ENCODE measurements at regions not wholly inside any gene's neighbourhood (a gene's known extent, or its start where the extent isn't known, plus 50 kb on each side); places are given as distances from the start of the nearest gene placed in this dataset.
"Not testable (repeated sequence)": the region's sequence is repeated elsewhere in the genome, so short reads cannot be mapped to it uniquely, and the experiment has no call there.

DNA sequence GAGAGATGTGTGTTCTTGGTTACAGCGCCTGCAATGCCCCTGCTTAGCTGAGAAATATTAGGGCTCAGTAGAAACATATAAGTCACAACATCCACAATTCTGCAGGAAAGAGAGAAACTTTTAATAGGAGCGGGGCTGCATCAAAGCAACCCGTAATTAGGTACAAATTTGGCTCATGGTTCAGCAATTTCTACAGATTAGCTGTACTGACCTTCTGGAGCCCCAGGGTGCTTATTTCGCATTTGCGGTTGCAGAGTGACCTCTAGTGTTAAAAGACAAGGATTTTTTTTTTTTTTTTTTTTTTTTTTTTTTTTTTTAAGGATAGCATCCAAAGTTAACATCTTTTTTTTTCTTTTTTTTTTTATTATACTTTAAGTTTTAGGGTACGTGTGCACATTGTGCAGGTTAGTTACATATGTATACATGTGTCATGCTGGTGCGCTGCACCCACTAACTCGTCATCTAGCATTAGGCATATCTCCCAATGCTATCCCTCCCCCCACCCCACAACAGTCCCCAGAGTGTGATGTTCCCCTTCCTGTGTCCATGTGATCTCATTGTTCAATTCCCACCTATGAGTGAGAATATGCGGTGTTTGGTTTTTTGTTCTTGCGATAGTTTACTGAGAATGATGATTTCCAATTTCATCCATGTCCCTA is 334.7 kb downstream of the ARRDC4 start:
- H3K27ac ChIP-seq (ENCODE audit: low read depth, low read length); H3K36me3 ChIP-seq (ENCODE audit: control insufficient read depth, insufficient read depth, low read length); H3K4me1 ChIP-seq (ENCODE audit: control insufficient read depth, insufficient read depth, low read length); H3K27me3 ChIP-seq (ENCODE audit: control insufficient read depth, insufficient read depth, low read length); H3K9ac ChIP-seq (ENCODE audit: low read length); H3K4me3 ChIP-seq (ENCODE audit: low read length): not testable (repeated sequence)

DNA sequence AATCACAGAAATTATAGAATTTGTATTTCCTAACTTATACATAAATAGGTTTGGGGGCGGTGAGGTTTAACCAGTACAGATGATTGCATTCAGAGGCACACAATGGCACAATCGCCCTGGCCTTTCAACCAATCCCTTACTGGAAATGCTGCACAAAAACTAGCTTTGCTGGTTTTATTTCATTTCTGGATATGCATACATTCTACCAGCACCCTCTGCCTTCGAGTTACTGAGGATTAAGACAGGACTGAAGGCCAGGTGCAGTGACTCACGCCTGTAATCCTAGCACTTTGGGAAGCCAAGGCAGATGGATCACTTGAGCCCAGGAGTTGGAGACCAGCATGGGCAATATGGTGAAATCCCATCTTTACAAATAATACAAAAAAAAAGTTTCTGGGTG is 336.1 kb downstream of the ARRDC4 start:
- H3K4me3 ChIP-seq (ENCODE audit: low read length): no peak overlapping the region
- H3K27ac ChIP-seq (ENCODE audit: low read depth, low read length): no peak overlapping the region
- H3K4me1 ChIP-seq (ENCODE audit: control insufficient read depth, insufficient read depth, low read length): no peaks in the 10 kb centered on the region
- no peaks in the 10 kb centered on the region for H3K36me3 ChIP-seq (ENCODE audit: control insufficient read depth, insufficient read depth, low read length)
- no peaks in the 10 kb centered on the region for H3K27me3 ChIP-seq (ENCODE audit: control insufficient read depth, insufficient read depth, low read length)
- no peak overlapping the region for H3K9ac ChIP-seq (ENCODE audit: low read length)

GRCh38 chr15:98304371-98304770 is 343.9 kb downstream of the ARRDC4 start:
- Histone ChIP-seq H3K27me3 (ENCODE audit: control insufficient read depth, insufficient read depth, low read length) (no peaks in the 10 kb centered on the region), H3K4me1 (ENCODE audit: control insufficient read depth, insufficient read depth, low read length) (no peaks in the 10 kb centered on the region), H3K27ac (ENCODE audit: low read depth, low read length) (no peak overlapping the region), H3K36me3 (ENCODE audit: control insufficient read depth, insufficient read depth, low read length) (no peaks in the 10 kb centered on the region), H3K9ac (ENCODE audit: low read length) (no peak overlapping the region), H3K4me3 (ENCODE audit: low read length) (no peak overlapping the region)

DNA sequence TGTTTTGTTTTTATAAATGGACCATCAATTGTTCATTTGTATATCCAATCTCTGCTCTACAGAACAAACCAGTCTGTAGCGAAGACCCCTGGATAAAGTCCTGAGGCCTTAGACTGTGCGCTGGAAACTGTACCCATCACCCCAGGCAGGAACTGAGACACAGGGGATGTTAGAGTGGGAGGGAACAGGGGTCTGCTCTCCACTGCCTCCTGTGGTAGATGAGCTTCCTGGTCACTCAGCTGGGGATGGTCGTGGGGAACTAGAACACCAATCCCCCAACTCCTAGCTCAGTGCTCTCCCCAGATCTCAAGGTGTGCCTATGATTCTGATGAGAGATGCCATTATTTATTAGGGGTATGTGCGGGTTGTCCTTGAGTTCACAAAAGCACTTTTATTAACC is 340.2 kb upstream of the IGF1R start:
- Histone ChIP-seq H3K4me3 (ENCODE audit: low read length) (no peak overlapping the region), H3K4me1 (ENCODE audit: control insufficient read depth, insufficient read depth, low read length) (no peaks in the 10 kb centered on the region), H3K36me3 (ENCODE audit: control insufficient read depth, insufficient read depth, low read length) (no peaks in the 10 kb centered on the region), H3K27me3 (ENCODE audit: control insufficient read depth, insufficient read depth, low read length) (no peaks in the 10 kb centered on the region), H3K9ac (ENCODE audit: low read length) (no peak overlapping the region), H3K27ac (ENCODE audit: low read depth, low read length) (no peak overlapping the region)

DNA sequence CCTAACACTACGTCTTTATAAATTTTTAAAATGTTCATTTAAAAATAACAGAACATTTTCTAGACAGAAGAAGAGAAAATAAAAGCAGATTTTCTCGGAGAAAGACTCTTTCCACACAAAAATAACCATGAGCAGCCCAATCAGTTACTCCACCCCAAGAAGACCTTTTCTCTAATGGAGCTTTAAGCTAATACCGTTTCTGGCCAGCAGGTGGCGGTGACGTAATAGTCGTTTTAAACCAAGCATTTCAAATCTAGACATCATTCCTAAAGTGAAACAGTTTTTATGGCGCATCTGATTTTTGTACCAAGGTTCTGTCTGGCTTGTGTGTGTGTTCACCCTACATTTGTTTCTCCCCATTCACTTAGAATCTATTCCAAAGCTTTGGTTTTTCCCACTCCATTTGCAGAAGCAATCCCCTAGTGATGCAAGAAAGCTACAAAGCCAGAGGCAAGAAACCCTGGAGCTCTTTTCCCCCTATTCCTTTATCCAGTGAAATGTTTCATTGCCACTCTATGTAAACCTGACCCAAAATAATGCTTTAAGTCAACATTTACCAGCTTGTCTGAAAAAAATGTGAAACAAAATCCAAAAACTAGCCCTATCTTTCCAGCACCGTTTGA is 336.7 kb upstream of the IGF1R start:
- Histone ChIP-seq H3K36me3 (ENCODE audit: control insufficient read depth, insufficient read depth, low read length) (no peaks in the 10 kb centered on the region), H3K27me3 (ENCODE audit: control insufficient read depth, insufficient read depth, low read length) (no peaks in the 10 kb centered on the region), H3K4me3 (ENCODE audit: low read length) (no peak overlapping the region), H3K27ac (ENCODE audit: low read depth, low read length) (no peak overlapping the region), H3K4me1 (ENCODE audit: control insufficient read depth, insufficient read depth, low read length) (no peaks in the 10 kb centered on the region), H3K9ac (ENCODE audit: low read length) (no peak overlapping the region)

DNA sequence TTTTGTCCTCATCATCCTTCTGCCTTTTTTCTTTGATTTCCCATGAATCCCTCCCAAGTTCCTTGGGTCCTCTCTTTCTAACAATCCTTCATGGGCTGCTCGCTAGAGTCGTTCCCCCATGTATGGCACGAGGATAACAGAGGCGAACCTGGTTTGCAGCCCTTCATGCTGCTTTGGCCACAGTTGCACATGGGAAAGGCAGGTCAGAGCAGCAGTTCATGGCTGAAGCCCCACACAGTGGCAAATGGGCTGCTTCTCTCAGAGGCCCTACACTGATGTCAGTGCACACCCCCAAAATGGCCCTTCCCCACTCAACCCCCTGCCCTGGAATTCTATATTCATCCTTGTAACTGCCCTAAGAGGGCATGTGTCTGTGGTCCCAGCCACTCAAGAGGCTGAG is 335.4 kb upstream of the IGF1R start:
- no peaks in the 10 kb centered on the region for H3K27me3 ChIP-seq (ENCODE audit: control insufficient read depth, insufficient read depth, low read length)
- H3K4me3 ChIP-seq (ENCODE audit: low read length): no peak overlapping the region
- no peak overlapping the region for H3K27ac ChIP-seq (ENCODE audit: low read depth, low read length)
- H3K4me1 ChIP-seq (ENCODE audit: control insufficient read depth, insufficient read depth, low read length): no peaks in the 10 kb centered on the region
- H3K36me3 ChIP-seq (ENCODE audit: control insufficient read depth, insufficient read depth, low read length): no peaks in the 10 kb centered on the region
- H3K9ac ChIP-seq (ENCODE audit: low read length): no peak overlapping the region

GRCh38 chr15:98315971-98316370 is 332.4 kb upstream of the IGF1R start:
- Histone ChIP-seq H3K4me3 (ENCODE audit: low read length) (no peak overlapping the region), H3K4me1 (ENCODE audit: control insufficient read depth, insufficient read depth, low read length) (no peaks in the 10 kb centered on the region), H3K27ac (ENCODE audit: low read depth, low read length) (no peak overlapping the region), H3K27me3 (ENCODE audit: control insufficient read depth, insufficient read depth, low read length) (no peaks in the 10 kb centered on the region), H3K9ac (ENCODE audit: low read length) (no peak overlapping the region), H3K36me3 (ENCODE audit: control insufficient read depth, insufficient read depth, low read length) (no peaks in the 10 kb centered on the region)

DNA sequence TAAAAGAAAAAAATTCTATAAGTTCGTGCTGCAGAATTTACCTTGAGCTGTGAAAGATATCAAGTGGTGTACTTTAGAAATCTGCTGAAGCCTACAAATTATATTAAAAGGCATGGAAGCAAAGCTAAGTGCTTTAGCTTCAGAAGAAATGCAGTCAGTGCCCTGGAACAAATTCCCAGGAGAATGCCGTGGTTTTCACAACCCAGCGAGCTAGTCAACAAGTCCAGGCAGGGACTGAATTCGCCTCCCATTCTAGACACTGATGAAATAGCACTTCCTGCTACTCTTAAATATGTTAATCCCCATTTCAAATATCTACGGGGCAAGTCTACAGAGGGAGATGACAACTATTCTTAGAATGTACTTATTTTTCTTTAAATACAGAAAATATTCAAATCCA is 326.4 kb upstream of the IGF1R start:
- Histone ChIP-seq H3K4me3 (ENCODE audit: low read length) (no peak overlapping the region), H3K9ac (ENCODE audit: low read length) (no peak overlapping the region), H3K27ac (ENCODE audit: low read depth, low read length) (no peak overlapping the region), H3K4me1 (ENCODE audit: control insufficient read depth, insufficient read depth, low read length) (no peaks in the 10 kb centered on the region), H3K27me3 (ENCODE audit: control insufficient read depth, insufficient read depth, low read length) (no peaks in the 10 kb centered on the region), H3K36me3 (ENCODE audit: control insufficient read depth, insufficient read depth, low read length) (no peaks in the 10 kb centered on the region)

GRCh38 chr15:98322581-98322980 is 325.8 kb upstream of the IGF1R start:
- Histone ChIP-seq H3K4me1 (ENCODE audit: control insufficient read depth, insufficient read depth, low read length) (no peaks in the 10 kb centered on the region), H3K4me3 (ENCODE audit: low read length) (no peak overlapping the region), H3K27ac (ENCODE audit: low read depth, low read length) (no peak overlapping the region)

GRCh38 chr15:98324341-98324970 is 323.9 kb upstream of the IGF1R start:
- no peak overlapping the region for H3K9ac ChIP-seq (ENCODE audit: low read length)
- no peak overlapping the region for H3K4me3 ChIP-seq (ENCODE audit: low read length)
- H3K36me3 ChIP-seq (ENCODE audit: control insufficient read depth, insufficient read depth, low read length): no peaks in the 10 kb centered on the region
- H3K27ac ChIP-seq (ENCODE audit: low read depth, low read length): no peak overlapping the region
- H3K4me1 ChIP-seq (ENCODE audit: control insufficient read depth, insufficient read depth, low read length): no peaks in the 10 kb centered on the region
- H3K27me3 ChIP-seq (ENCODE audit: control insufficient read depth, insufficient read depth, low read length): no peaks in the 10 kb centered on the region

More at GRCh38 chr15:98322581-98322980, 325.8 kb upstream of the IGF1R start:
- Histone ChIP-seq H3K27me3 (ENCODE audit: control insufficient read depth, insufficient read depth, low read length) (no peaks in the 10 kb centered on the region), H3K9ac (ENCODE audit: low read length) (no peak overlapping the region), H3K36me3 (ENCODE audit: control insufficient read depth, insufficient read depth, low read length) (no peaks in the 10 kb centered on the region)

- H3K4me1 ChIP-seq (ENCODE audit: control insufficient read depth, insufficient read depth, low read length): no peaks in the 10 kb centered on the region
- H3K4me3 ChIP-seq (ENCODE audit: low read length): no peak overlapping the region
- H3K9ac ChIP-seq (ENCODE audit: low read length): no peak overlapping the region
- no peak overlapping the region for H3K27ac ChIP-seq (ENCODE audit: low read depth, low read length)
- H3K36me3 ChIP-seq (ENCODE audit: control insufficient read depth, insufficient read depth, low read length): no peaks in the 10 kb centered on the region
- no peaks in the 10 kb centered on the region for H3K27me3 ChIP-seq (ENCODE audit: control insufficient read depth, insufficient read depth, low read length)
Observed at GRCh38 chr15:98326804-98327203, 321.5 kb upstream of the IGF1R start.

DNA sequence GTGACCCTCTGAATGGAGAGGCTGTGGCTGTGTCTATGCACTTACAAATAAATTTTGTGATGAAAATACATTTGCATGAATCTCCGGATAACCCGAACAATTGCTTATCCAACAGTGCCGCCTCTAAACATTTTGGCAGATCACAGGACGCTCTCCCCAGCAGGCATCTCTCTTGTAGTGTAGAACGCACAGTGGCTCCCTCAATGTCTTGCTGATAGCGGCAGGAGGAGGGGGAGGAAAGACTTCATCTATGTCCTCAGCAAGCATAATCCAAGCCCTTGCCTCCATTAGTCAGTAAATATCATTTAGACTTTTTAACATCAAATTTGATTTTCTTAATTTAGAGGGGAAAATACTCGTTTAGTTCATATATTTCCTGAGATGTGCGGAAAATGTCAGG is 318.1 kb upstream of the IGF1R start:
- H3K9ac ChIP-seq (ENCODE audit: low read length): no peak overlapping the region
- H3K27ac ChIP-seq (ENCODE audit: low read depth, low read length): no peak overlapping the region
- no peaks in the 10 kb centered on the region for H3K27me3 ChIP-seq (ENCODE audit: control insufficient read depth, insufficient read depth, low read length)
- H3K4me1 ChIP-seq (ENCODE audit: control insufficient read depth, insufficient read depth, low read length): no peaks in the 10 kb centered on the region
- H3K4me3 ChIP-seq (ENCODE audit: low read length): no peak overlapping the region
- no peaks in the 10 kb centered on the region for H3K36me3 ChIP-seq (ENCODE audit: control insufficient read depth, insufficient read depth, low read length)

Data from rectal smooth muscle tissue (tissue), 1 donor.